Spleen (tissue), 7 donors: ENCODE measurements at regions not wholly inside any gene's neighbourhood (a gene's known extent, or its start where the extent isn't known, plus 50 kb on each side); places are given as distances from the start of the nearest gene placed in this dataset.

Experiments
- POLR2AphosphoS5 ChIP-seq, 3 donors: sonication (generic); formaldehyde crosslinking; IDR thresholded peaks; one replicate each; pipeline ENCODE4 v1.5.1; 2017; ENCODE audit warnings: antibody characterized with exemption in 3 of 3
- TF ChIP-seq, protein P1 (sequence below), 11 experiments: fragments of 200-600 bp in 7 of 11; fragments of 450-650 bp in 4 of 11; sonication (generic) in 4 of 11; IDR thresholded peaks in 8 of 11; conservative IDR thresholded peaks in 3 of 11; 1 replicate in 7 of 11; 2 replicates in 4 of 11; pipeline versions ENCODE4 v1.4.0 to v1.8.0; 2016 to 2021; ENCODE audit warnings: antibody characterized with exemption in 11 of 11, inconsistent platforms in 4 of 11, mild to moderate bottlenecking in 1 of 11
- donor health status: DM: no; HTN: no; CAD: no; lungs with moderate emphysema.
- donor health status: DM: no; HTN: no; CAD: no.
- donor health status: DM: no; HTN: no; CAD: no.

DNA sequence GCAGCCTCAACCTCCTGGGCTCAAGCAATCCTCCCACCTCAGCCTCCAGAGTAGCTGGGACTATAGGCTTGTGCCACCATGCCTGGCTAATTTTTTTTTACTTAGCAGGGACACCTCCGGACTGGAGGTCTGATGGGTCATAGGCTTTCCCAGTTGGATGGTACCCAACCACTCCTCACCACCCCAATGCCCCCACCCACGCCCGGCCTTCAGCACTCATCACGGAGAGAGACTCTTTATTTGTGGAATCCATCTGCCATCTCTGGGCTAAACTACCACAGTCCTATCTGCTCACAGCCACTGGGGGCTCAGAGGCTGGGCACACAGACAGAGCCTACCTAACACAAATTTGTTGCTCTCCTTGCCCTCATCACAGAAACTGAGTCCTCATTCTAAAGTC lies 58.3 kb upstream of the STXBP1 start:
- TF ChIP-seq, protein P1, sequence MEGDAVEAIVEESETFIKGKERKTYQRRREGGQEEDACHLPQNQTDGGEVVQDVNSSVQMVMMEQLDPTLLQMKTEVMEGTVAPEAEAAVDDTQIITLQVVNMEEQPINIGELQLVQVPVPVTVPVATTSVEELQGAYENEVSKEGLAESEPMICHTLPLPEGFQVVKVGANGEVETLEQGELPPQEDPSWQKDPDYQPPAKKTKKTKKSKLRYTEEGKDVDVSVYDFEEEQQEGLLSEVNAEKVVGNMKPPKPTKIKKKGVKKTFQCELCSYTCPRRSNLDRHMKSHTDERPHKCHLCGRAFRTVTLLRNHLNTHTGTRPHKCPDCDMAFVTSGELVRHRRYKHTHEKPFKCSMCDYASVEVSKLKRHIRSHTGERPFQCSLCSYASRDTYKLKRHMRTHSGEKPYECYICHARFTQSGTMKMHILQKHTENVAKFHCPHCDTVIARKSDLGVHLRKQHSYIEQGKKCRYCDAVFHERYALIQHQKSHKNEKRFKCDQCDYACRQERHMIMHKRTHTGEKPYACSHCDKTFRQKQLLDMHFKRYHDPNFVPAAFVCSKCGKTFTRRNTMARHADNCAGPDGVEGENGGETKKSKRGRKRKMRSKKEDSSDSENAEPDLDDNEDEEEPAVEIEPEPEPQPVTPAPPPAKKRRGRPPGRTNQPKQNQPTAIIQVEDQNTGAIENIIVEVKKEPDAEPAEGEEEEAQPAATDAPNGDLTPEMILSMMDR (IDR thresholded peaks at IDR 0.05 in 8 of 11, conservative IDR thresholded peaks at IDR 0.05 in 3 of 11) = no peak
- no peak for TF ChIP-seq POLR2AphosphoS5 (IDR thresholded peaks at IDR 0.05)
